K562 (cell line): ENCODE measurements at regions not wholly inside any gene's neighbourhood (a gene's known extent, or its start where the extent isn't known, plus 50 kb on each side); places are given as distances from the start of the nearest gene placed in this dataset.

Experiments used
- CHD4 ChIP-seq: fragments of 200-600 bp; sonication (generic); IDR thresholded peaks from 3 replicates; pipeline ENCODE4 v1.6.1; 2012; ENCODE audit warnings: low read depth, mild to moderate bottlenecking, mixed read lengths, low read length, inconsistent platforms; ENCODE audit not compliant: insufficient read depth, insufficient replicate concordance, poor library complexity, severe bottlenecking
- EP300 ChIP-seq: IDR thresholded peaks from 2 replicates; pipeline ENCODE4 v1.6.1; 2012; ENCODE audit warnings: low read length, improper control_type of control experiment
- KDM2B ChIP-seq: fragments of 250-450 bp; sonication (Bioruptor Pico); IDR thresholded peaks from 2 replicates; pipeline ENCODE4 v1.8.0; 2021; ENCODE audit warnings: mild to moderate bottlenecking, moderate library complexity
- RAD21 ChIP-seq, 2 experiments: fragments of 250-450 bp in 1 of 2; fragments of 450-650 bp in 1 of 2; sonication (Bioruptor Pico) in 1 of 2; formaldehyde crosslinking in 1 of 2; IDR thresholded peaks in 1 of 2; conservative IDR thresholded peaks in 1 of 2; 2 replicates each; pipeline versions ENCODE4 v1.4.0 to v1.8.0; 2020 to 2022; ENCODE audit warnings: mild to moderate bottlenecking in 2 of 2, moderate library complexity in 1 of 2
- WHSC1 ChIP-seq: IDR thresholded peaks from one replicate; pipeline ENCODE4 v1.6.1; 2012; ENCODE audit warnings: low read length, control low read depth, inconsistent platforms
- ZNF511 ChIP-seq: sonication (generic); formaldehyde crosslinking; IDR thresholded peaks from 2 replicates; pipeline ENCODE4 v1.8.0; 2022; ENCODE audit warnings: mild to moderate bottlenecking, missing genetic modification reagents
- TF ChIP-seq, protein P1 (sequence below), 3 experiments: IDR thresholded peaks in 2 of 3; conservative IDR thresholded peaks in 1 of 3; 2 replicates each; pipeline ENCODE4 v1.5.1; 2011 to 2012; ENCODE audit warnings: low read length in 3 of 3, mild to moderate bottlenecking in 3 of 3, control low read depth in 2 of 3, improper control_type of control experiment in 1 of 3, inconsistent platforms in 1 of 3, low read depth in 1 of 3, mixed read lengths in 1 of 3, moderate library complexity in 1 of 3; ENCODE audit not compliant: insufficient read depth in 2 of 3
- TF ChIP-seq, protein P2 (sequence below): fragments of 450-650 bp; IDR thresholded peaks from 2 replicates; pipeline ENCODE4 v1.6.1; 2016

- TF ChIP-seq, protein P1, sequence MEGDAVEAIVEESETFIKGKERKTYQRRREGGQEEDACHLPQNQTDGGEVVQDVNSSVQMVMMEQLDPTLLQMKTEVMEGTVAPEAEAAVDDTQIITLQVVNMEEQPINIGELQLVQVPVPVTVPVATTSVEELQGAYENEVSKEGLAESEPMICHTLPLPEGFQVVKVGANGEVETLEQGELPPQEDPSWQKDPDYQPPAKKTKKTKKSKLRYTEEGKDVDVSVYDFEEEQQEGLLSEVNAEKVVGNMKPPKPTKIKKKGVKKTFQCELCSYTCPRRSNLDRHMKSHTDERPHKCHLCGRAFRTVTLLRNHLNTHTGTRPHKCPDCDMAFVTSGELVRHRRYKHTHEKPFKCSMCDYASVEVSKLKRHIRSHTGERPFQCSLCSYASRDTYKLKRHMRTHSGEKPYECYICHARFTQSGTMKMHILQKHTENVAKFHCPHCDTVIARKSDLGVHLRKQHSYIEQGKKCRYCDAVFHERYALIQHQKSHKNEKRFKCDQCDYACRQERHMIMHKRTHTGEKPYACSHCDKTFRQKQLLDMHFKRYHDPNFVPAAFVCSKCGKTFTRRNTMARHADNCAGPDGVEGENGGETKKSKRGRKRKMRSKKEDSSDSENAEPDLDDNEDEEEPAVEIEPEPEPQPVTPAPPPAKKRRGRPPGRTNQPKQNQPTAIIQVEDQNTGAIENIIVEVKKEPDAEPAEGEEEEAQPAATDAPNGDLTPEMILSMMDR (IDR thresholded peaks at IDR 0.05 in 2 of 3, conservative IDR thresholded peaks at IDR 0.05 in 1 of 3; ENCODE audit: insufficient read depth in 2 of 3, low read depth in 1 of 3, low read length in 3 of 3) = no peak
- TF ChIP-seq CHD4 (no peak), ZNF511 (no peak), EP300 (no peak), RAD21 (CRISPR knock-in tag; conservative IDR thresholded peaks at IDR 0.05 in 1 of 2, IDR thresholded peaks at IDR 0.05 in 1 of 2) (no peak), KDM2B (CRISPR knock-in tag) (no peak), WHSC1 (no peak)
- TF ChIP-seq, protein P2, sequence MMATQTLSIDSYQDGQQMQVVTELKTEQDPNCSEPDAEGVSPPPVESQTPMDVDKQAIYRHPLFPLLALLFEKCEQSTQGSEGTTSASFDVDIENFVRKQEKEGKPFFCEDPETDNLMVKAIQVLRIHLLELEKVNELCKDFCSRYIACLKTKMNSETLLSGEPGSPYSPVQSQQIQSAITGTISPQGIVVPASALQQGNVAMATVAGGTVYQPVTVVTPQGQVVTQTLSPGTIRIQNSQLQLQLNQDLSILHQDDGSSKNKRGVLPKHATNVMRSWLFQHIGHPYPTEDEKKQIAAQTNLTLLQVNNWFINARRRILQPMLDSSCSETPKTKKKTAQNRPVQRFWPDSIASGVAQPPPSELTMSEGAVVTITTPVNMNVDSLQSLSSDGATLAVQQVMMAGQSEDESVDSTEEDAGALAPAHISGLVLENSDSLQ = no peak
Observed at GRCh38 chr6:56005426-56005825, 130.0 kb upstream of the BMP5 start.
